ENCODE measurements at regions not wholly inside any gene's neighbourhood (a gene's known extent, or its start where the extent isn't known, plus 50 kb on each side); places are given as distances from the start of the nearest gene placed in this dataset.

DNA sequence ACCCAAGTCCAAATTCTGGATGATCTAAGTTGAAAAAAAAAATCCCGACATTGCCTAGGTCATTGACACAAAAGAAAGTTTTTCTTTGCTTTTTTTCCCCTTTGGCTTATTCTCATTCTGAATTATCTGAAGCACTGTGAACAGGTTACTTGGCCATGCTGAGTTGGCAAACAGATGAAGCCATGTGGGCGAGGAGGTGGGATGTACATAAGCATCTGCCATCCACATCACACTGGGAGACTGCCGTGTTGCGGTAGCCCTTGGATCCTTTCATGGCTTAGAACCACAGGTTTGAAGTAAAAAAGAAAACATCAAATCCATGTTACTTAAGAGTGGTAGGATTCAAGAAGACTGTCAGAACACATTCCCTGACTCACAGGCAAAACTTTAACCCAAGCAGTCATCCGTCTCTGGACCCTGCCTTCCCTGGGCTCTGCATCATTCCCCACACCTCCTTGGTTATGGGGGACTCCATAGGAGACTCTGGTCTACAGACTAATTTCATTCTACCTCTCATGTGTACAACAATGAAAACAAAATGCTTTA, 242.5 kb upstream of the SERP2 start:
- DNase-seq = no peak
- Histone ChIP-seq H3K4me1 (ENCODE audit: control insufficient read depth, insufficient read depth, low read length, poor library complexity, severe bottlenecking) (no peaks in the 10 kb centered on the region), H3K4me3 (ENCODE audit: insufficient read depth, low read depth, low read length, poor library complexity, severe bottlenecking) (no peak overlapping the region), H3K9me3 (ENCODE audit: control insufficient read depth, low read length) (no peaks in the 10 kb centered on the region), H3K27me3 (replicated peaks; ENCODE audit: control insufficient read depth, insufficient read depth, low read length, poor library complexity, severe bottlenecking) (no peaks in the 10 kb centered on the region), H3K36me3 (ENCODE audit: control insufficient read depth, insufficient read depth, low read length) (no peaks in the 10 kb centered on the region), H3K27ac (ENCODE audit: insufficient read depth, low read length, poor library complexity, severe bottlenecking) (no peak overlapping the region)

DNA sequence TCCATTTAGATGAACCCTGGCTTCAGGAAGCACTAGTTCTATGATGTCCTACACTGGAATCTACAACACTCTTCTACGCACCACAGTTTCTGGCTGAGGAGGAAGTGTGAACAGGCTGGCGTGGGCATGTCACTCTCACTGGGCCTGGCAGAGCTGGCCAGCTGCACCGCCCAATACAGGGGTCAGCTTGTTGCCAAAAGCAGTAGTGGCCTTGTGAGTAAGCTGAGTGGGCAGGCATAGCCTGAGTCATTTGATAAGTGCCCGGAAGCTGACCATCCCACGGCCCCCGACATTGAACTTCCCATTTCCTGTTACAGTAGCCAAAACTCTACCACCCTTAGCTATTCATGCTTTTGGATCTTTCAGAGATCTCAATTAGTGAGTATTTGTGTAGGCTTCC, 240.9 kb upstream of the SERP2 start:
- Histone ChIP-seq H3K4me3 (ENCODE audit: insufficient read depth, low read depth, low read length, poor library complexity, severe bottlenecking) (no peak overlapping the region), H3K9me3 (ENCODE audit: control insufficient read depth, low read length) (no peaks in the 10 kb centered on the region), H3K4me1 (ENCODE audit: control insufficient read depth, insufficient read depth, low read length, poor library complexity, severe bottlenecking) (no peaks in the 10 kb centered on the region), H3K36me3 (ENCODE audit: control insufficient read depth, insufficient read depth, low read length) (no peaks in the 10 kb centered on the region), H3K27ac (ENCODE audit: insufficient read depth, low read length, poor library complexity, severe bottlenecking) (no peak overlapping the region), H3K27me3 (replicated peaks; ENCODE audit: control insufficient read depth, insufficient read depth, low read length, poor library complexity, severe bottlenecking) (no peaks in the 10 kb centered on the region)
- no peak for DNase-seq

DNA sequence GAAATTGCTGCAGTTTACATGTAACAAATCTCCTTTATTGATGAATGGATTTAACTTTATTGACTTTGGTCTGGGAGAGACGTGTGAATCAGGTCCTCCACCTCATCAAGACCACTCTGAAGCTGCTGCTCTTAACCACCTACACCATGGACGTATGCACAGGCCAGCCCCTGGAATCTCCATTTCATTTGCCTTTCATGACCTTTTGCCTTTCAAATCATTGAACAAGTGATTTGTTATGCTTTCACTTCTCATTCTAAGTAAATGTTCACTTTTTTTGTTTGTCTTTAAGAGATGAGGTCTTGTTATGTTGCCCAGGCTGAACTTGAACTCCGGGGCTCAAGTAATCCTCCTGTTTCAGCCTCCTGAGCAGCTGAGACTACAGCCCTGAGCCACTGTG, 240.0 kb upstream of the SERP2 start:
- Histone ChIP-seq H3K36me3 (ENCODE audit: control insufficient read depth, insufficient read depth, low read length) (no peaks in the 10 kb centered on the region), H3K9me3 (ENCODE audit: control insufficient read depth, low read length) (no peaks in the 10 kb centered on the region), H3K27me3 (replicated peaks; ENCODE audit: control insufficient read depth, insufficient read depth, low read length, poor library complexity, severe bottlenecking) (no peaks in the 10 kb centered on the region), H3K4me3 (ENCODE audit: insufficient read depth, low read depth, low read length, poor library complexity, severe bottlenecking) (no peak overlapping the region), H3K4me1 (ENCODE audit: control insufficient read depth, insufficient read depth, low read length, poor library complexity, severe bottlenecking) (no peaks in the 10 kb centered on the region), H3K27ac (ENCODE audit: insufficient read depth, low read length, poor library complexity, severe bottlenecking) (no peak overlapping the region)
- no peak for DNase-seq

DNA sequence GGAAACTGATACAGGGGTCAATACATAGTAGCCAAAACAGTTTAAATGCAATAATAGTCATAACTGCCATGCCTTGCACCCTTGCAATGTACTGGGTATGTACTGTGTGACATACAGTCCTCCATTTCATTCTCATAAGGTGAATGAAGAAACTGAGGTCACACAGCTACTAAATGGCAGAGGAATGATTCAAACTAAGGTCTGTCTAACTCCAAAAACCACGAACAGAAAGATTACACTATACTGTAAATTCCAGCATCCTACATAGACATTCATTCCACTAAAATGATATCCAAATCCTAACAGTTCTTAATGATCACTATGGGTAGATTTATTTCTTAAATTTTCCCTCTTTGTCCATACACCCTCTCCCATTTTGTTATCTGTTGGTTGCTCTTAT, 238.1 kb upstream of the SERP2 start:
- Histone ChIP-seq H3K9me3 (ENCODE audit: control insufficient read depth, low read length) (no peaks in the 10 kb centered on the region), H3K4me3 (ENCODE audit: insufficient read depth, low read depth, low read length, poor library complexity, severe bottlenecking) (no peak overlapping the region), H3K27ac (ENCODE audit: insufficient read depth, low read length, poor library complexity, severe bottlenecking) (no peak overlapping the region), H3K4me1 (ENCODE audit: control insufficient read depth, insufficient read depth, low read length, poor library complexity, severe bottlenecking) (no peaks in the 10 kb centered on the region), H3K27me3 (replicated peaks; ENCODE audit: control insufficient read depth, insufficient read depth, low read length, poor library complexity, severe bottlenecking) (no peaks in the 10 kb centered on the region), H3K36me3 (ENCODE audit: control insufficient read depth, insufficient read depth, low read length) (no peaks in the 10 kb centered on the region)
- DNase-seq = no peak

DNA sequence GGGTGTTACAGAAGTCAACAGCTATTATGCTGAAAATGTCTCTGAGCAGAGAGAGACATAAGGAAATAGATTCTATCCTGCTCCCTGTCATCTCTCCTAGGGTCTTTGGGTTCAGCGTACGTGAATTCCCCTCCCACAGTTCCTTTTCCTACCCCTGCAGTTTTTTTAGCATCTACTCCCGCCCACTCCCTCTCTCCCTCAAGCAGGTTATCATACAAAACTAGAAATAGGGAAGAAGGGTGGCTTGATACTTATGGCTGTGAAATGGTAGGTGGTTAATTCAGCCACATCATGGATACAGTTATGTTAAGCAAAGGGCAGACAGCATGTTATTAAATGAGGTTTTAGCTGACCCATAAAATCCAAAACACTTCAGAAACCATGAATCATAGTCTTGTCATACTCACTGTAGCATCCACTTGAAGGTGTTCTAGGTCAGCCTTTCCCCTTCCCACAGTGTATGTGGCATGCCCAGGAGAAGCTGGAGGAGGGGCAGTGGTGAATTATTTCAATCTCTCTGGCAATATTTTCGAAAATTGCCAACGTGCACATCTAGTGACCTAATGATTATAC, 236.8 kb upstream of the SERP2 start:
- Histone ChIP-seq H3K27me3 (replicated peaks; ENCODE audit: control insufficient read depth, insufficient read depth, low read length, poor library complexity, severe bottlenecking) (no peaks in the 10 kb centered on the region), H3K9me3 (ENCODE audit: control insufficient read depth, low read length) (no peaks in the 10 kb centered on the region), H3K4me1 (ENCODE audit: control insufficient read depth, insufficient read depth, low read length, poor library complexity, severe bottlenecking) (no peaks in the 10 kb centered on the region), H3K36me3 (ENCODE audit: control insufficient read depth, insufficient read depth, low read length) (no peaks in the 10 kb centered on the region), H3K27ac (ENCODE audit: insufficient read depth, low read length, poor library complexity, severe bottlenecking) (no peak overlapping the region), H3K4me3 (ENCODE audit: insufficient read depth, low read depth, low read length, poor library complexity, severe bottlenecking) (no peak overlapping the region)
- DNase-seq = no peak

DNA sequence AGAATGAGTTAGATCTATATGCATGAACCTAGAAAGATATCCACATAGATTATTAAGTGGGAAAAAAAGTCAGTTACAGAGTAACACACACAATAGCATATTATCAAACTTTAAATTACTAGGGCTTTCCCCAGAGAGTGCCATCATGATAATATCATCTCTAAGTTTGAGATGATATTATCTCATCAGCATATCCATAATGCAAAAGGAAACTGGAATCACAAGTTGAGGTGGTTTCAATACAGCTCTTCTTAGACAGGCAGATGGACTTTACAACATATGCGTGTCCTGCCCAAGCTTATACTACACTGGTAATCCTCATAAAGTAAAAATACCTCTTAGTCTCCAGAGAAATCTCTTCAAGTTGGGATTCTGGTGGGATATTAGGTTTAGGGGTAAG, 236.2 kb upstream of the SERP2 start:
- Histone ChIP-seq H3K36me3 (ENCODE audit: control insufficient read depth, insufficient read depth, low read length) (no peaks in the 10 kb centered on the region), H3K4me3 (ENCODE audit: insufficient read depth, low read depth, low read length, poor library complexity, severe bottlenecking) (no peak overlapping the region), H3K4me1 (ENCODE audit: control insufficient read depth, insufficient read depth, low read length, poor library complexity, severe bottlenecking) (peaks cover 2% of the 10 kb centered on the region), H3K27me3 (replicated peaks; ENCODE audit: control insufficient read depth, insufficient read depth, low read length, poor library complexity, severe bottlenecking) (no peaks in the 10 kb centered on the region), H3K9me3 (ENCODE audit: control insufficient read depth, low read length) (no peaks in the 10 kb centered on the region), H3K27ac (ENCODE audit: insufficient read depth, low read length, poor library complexity, severe bottlenecking) (no peak overlapping the region)
- DNase-seq = no peak

DNA sequence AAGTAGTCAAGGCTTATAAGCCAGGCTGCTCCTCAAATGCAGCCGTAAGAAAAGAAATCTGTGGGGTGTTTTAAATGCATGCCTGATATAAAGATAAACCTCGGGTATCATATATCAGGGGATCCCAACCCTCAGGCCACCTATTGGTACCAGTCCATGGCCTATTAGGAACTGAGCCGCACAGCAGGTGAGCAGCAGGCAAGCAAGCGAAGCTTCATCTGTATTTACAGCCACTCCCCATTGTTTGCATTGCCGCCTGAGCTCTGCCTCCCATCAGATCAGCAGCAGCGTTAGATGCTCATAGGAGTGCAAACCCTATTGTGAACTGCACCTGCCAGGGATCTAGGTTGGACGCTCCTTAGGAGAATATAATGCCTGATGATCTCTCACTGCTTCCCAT, 233.5 kb upstream of the SERP2 start:
- Histone ChIP-seq H3K4me1 (ENCODE audit: control insufficient read depth, insufficient read depth, low read length, poor library complexity, severe bottlenecking) (peaks cover 4% of the 10 kb centered on the region), H3K36me3 (ENCODE audit: control insufficient read depth, insufficient read depth, low read length) (no peaks in the 10 kb centered on the region), H3K27ac (ENCODE audit: insufficient read depth, low read length, poor library complexity, severe bottlenecking) (no peak overlapping the region), H3K4me3 (ENCODE audit: insufficient read depth, low read depth, low read length, poor library complexity, severe bottlenecking) (no peak overlapping the region), H3K27me3 (replicated peaks; ENCODE audit: control insufficient read depth, insufficient read depth, low read length, poor library complexity, severe bottlenecking) (no peaks in the 10 kb centered on the region), H3K9me3 (ENCODE audit: control insufficient read depth, low read length) (no peaks in the 10 kb centered on the region)
- DNase-seq = no peak

DNA sequence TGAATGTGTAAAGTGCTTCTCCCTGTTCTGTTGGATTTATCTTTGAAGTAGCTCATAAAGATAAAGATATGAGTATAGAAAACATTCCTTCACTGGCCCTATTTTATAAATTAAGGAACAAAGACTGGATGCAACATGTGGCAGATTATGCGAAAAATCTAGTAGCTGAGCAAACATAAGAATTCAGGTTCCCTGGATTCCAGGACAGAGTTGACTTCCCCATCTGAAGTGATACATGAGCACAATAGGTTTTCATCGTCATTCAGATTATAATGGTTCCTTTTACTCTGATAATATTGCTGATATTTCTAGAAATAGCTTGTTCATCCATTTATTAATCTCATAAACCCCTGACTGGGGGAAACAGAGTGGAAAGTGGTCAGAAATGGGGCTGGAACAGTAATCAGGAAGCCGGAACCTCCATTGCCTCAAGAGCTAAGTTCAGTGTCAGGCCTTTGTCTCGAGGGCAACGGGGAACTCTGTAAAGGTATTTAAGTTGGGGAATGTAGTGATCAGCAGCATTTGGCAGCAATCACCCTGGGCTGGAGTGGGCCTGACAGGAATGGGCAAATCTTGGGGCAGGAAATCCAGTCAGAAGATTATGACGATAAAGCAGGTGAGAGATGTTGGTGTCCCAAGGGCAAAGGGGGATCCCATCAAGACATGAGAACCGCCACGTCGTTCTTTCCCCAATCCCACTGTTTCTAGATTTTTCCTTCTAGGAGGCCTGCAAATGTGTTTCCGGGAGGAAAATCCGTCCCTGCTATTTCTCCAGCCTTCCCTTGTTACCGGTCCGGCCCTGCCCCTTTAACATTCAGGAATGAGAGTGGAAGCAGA, 232.5 kb upstream of the SERP2 start:
- Histone ChIP-seq H3K27me3 (replicated peaks; ENCODE audit: control insufficient read depth, insufficient read depth, low read length, poor library complexity, severe bottlenecking) (no peaks in the 10 kb centered on the region), H3K9me3 (ENCODE audit: control insufficient read depth, low read length) (no peaks in the 10 kb centered on the region), H3K4me3 (ENCODE audit: insufficient read depth, low read depth, low read length, poor library complexity, severe bottlenecking) (peak overlapping the region; percentile 64), H3K4me1 (ENCODE audit: control insufficient read depth, insufficient read depth, low read length, poor library complexity, severe bottlenecking) (peaks cover 4% of the 10 kb centered on the region), H3K36me3 (ENCODE audit: control insufficient read depth, insufficient read depth, low read length) (no peaks in the 10 kb centered on the region), H3K27ac (ENCODE audit: insufficient read depth, low read length, poor library complexity, severe bottlenecking) (peak overlapping the region; percentile 67)
- no peak for DNase-seq

DNA sequence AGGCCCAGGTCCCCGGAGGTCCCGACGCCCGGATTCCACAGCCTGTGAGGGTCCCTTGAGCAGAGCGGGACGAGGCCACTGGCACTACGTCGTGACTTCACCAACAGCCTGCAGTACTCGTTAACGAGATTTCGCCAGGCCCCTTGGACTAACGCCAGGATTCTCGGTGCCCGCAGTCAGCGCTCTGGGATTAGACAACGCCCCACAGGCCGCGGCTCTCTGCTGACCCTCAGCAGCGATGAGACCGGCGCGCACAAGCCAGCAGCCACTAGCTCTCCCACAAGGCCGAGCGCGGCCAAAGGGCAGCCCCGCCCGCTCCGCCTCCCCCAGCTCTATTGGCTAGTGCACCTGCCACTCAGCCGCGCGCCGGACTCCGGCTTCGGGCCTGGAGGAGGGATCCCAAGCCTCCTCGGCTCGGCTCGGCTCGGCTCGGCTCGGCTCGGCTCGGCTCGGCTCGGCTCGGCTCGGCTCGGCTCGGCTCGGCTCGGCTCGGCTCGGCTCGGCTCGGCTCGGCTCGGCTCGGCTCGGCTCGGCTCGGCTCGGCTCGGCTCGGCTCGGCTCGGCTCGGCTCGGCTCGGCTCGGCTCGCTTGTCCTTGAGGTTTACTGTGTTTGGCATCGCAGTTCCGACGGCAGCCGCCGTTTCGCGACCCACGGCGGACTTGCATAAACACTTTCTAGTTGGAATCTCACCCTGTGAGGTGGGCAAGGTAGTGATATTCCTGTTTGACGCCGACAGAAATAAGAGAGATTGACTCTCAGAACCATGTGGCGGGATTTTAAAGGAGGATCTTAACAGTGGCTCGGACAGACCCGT, 231.7 kb upstream of the SERP2 start:
- H3K36me3 ChIP-seq (ENCODE audit: control insufficient read depth, insufficient read depth, low read length) = no peaks in the 10 kb centered on the region
- H3K4me3 ChIP-seq (ENCODE audit: insufficient read depth, low read depth, low read length, poor library complexity, severe bottlenecking) = peak overlapping the region; percentile 64
- H3K27me3 ChIP-seq (replicated peaks; ENCODE audit: control insufficient read depth, insufficient read depth, low read length, poor library complexity, severe bottlenecking) = no peaks in the 10 kb centered on the region
- H3K9me3 ChIP-seq (ENCODE audit: control insufficient read depth, low read length) = no peaks in the 10 kb centered on the region
- peaks cover 4% of the 10 kb centered on the region for H3K4me1 ChIP-seq (ENCODE audit: control insufficient read depth, insufficient read depth, low read length, poor library complexity, severe bottlenecking)
- peak; percentile 86 to 92 (median 88) for DNase-seq
- peak overlapping the region; percentile 67 for H3K27ac ChIP-seq (ENCODE audit: insufficient read depth, low read length, poor library complexity, severe bottlenecking)

DNA sequence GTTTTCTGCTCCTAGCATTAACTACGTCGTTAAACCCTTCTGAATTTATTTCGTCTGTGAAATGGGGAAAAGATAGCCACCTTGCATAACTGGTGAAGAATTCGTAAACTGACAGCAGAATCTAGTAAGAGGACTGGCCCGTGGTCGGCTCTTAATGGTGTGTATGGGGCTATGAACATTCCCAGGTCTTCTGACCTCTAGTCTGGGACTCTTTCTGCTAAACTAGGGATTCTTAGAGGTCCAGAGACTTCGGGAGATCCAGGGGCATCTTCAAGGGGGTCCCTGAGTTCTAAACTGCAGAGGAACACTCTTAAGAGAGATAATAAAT, 231.1 kb upstream of the SERP2 start:
- Histone ChIP-seq H3K36me3 (ENCODE audit: control insufficient read depth, insufficient read depth, low read length) (no peaks in the 10 kb centered on the region), H3K9me3 (ENCODE audit: control insufficient read depth, low read length) (no peaks in the 10 kb centered on the region), H3K4me3 (ENCODE audit: insufficient read depth, low read depth, low read length, poor library complexity, severe bottlenecking) (peak overlapping the region; percentile 57), H3K27me3 (replicated peaks; ENCODE audit: control insufficient read depth, insufficient read depth, low read length, poor library complexity, severe bottlenecking) (no peaks in the 10 kb centered on the region), H3K27ac (ENCODE audit: insufficient read depth, low read length, poor library complexity, severe bottlenecking) (peak overlapping the region; percentile 56), H3K4me1 (ENCODE audit: control insufficient read depth, insufficient read depth, low read length, poor library complexity, severe bottlenecking) (peaks cover 4% of the 10 kb centered on the region)
- no peak for DNase-seq
